HG03039 (cell line): ENCODE measurements at regions not wholly inside any gene's neighbourhood (a gene's known extent, or its start where the extent isn't known, plus 50 kb on each side); places are given as distances from the start of the nearest gene placed in this dataset.
"Not testable (repeated sequence)": the region's sequence is repeated elsewhere in the genome, so short reads cannot be mapped to it uniquely, and the experiment has no call there.

Experiments used
- ATAC-seq: cut with Tn5 transposase; IDR thresholded peaks from one replicate; pipeline ENCODE4 v1.9.1; 2021; ENCODE audit warnings: mild to moderate bottlenecking, moderate library complexity; ENCODE audit not compliant: unreplicated experiment

- no peak for ATAC-seq
Observed at GRCh38 chr13:55554741-55555140, 1586.0 kb upstream of the PRR20A start.

DNA sequence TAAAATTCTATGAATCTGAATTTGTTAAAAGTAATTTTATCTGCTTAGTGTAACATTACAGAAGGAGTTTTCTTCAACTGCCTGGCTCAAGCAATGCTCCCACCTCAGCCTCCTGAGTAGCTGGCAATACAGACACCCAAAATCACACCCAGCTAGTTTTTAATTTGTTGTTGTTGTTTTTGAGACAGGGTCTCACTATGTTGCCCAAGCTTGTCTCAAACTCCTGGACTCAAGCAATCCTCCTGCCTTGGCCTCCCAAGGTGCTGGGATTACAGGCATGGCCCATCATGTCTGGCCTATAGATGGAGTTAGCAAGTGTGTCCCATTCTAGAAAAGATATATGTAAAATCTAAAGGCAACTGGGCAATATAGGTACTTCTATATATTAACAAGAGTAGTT is 1580.4 kb upstream of the PRR20A start:
- no peak for ATAC-seq

GRCh38 chr13:55563267-55563666 is 1577.5 kb upstream of the PRR20A start:
- no peak for ATAC-seq

DNA sequence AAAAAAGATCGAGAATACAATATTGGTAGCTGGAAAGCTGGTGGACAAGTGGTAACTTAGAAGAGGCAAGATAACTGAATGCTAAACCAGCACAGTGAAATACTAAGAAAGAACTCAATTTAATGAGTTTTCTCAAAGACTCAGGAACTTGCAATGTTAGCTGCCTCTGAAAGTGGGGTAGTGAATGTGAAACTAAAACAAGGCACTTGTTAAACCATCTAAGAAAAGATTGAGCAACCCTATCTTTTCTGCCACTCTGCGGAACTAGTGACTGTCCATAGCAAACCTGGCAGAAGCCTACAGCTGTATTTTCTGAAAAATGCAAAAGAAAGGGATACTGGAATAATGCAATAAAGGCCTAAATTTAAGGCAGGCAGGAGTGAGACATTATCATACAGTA is 1574.4 kb upstream of the PRR20A start:
- no peak for ATAC-seq

GRCh38 chr13:55566779-55567178 is 1573.9 kb upstream of the PRR20A start:
- ATAC-seq, result no peak

- no peak for ATAC-seq
Observed at GRCh38 chr13:55567721-55568625, 1572.7 kb upstream of the PRR20A start.

GRCh38 chr13:55569082-55569481 is 1571.6 kb upstream of the PRR20A start:
- ATAC-seq, result no peak

GRCh38 chr13:55569514-55569913 is 1571.2 kb upstream of the PRR20A start:
- no peak for ATAC-seq

DNA sequence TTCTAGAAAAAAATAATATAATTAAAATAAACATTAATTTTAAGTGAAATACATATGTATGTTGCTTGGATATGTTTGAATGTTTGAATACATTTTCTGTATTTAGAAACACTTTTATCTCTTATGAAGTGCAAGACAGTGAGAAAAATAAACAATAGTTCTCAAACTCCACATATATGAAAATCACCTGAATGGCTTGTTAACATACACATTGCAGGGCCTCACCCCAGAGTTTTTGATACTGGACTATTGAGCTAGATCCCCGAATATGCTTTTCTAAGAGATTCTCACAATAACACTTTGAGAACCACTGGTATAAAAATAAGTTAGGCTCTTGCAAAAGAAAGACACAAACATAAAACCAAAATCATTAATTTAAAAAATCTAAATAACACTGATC is 1570.3 kb upstream of the PRR20A start:
- ATAC-seq, result no peak

DNA sequence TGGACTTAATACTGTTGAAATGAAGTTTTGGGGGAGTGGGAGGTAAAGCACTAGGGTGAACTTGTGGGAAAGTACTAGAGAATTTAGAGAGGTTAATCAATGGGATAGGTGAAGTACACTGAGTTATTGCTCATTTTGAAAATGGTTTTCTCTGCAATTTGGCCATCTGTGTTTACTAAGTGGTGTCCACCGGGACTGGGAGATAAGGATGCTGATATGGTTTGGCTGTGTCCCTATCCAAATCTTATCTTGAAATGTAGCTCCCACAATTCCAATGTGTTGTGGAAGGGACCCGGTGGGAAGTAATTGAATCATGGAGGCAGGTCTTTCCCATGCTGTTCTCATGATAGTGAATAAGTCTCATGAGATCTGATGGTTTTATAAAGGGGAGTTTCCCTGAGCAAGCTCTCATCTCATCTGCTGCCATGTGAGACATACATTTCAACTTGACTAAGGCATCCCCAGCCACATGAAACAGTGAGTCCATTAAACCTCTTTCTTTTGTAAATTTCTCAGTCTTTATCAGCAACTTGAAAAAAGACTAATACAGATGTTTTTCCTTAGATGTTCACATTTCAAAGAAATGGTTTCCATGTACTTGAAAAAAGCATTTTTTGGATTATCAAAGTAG is 1569.4 kb upstream of the PRR20A start:
- ATAC-seq, result no peak

DNA sequence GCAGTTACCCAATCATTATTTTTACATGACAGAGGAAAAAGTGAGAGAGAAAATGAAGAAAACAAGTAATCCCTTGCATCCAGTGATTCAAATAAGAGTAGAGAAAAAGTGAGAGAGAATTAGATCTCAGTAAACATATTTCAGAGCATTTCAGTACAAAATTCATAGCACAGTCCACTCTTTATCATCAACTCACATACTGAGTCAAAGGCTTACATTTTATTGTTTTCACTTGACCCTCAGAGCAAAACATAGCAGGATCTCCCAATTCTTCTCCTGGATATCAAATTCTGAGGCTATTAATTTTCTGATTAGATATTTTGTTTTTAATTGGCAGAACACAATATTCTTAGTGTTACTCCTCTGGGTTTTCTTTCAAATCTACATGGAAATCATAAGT is 1568.3 kb upstream of the PRR20A start:
- no peak for ATAC-seq

GRCh38 chr13:55572862-55573261 is 1567.9 kb upstream of the PRR20A start:
- no peak for ATAC-seq

- ATAC-seq, result no peak
Observed at GRCh38 chr13:55573565-55573964, 1567.2 kb upstream of the PRR20A start.

DNA sequence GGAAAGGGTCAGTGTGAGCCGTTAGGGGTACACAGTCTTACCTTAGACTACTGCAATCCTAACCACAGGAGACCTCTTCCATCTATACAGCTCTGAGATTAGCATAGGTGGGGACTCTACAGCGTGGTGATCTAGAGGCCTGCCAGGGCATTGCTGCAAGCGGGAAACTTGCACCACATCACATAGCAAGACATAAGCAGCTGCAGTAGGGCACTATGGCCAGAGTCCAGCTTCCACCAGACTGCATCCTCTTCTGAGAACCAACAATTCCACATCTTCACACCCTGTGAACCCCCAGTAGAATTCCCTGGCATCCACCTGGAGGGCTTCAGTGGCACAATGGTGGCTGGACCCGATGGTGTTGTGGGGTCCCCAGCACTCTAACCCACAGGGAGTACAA is 1564.3 kb upstream of the PRR20A start:
- ATAC-seq, result no peak

- ATAC-seq, result no peak
Observed at GRCh38 chr13:55577082-55577846, 1563.5 kb upstream of the PRR20A start.

- ATAC-seq, result no peak
Observed at GRCh38 chr13:55577847-55578210, 1562.9 kb upstream of the PRR20A start.

DNA sequence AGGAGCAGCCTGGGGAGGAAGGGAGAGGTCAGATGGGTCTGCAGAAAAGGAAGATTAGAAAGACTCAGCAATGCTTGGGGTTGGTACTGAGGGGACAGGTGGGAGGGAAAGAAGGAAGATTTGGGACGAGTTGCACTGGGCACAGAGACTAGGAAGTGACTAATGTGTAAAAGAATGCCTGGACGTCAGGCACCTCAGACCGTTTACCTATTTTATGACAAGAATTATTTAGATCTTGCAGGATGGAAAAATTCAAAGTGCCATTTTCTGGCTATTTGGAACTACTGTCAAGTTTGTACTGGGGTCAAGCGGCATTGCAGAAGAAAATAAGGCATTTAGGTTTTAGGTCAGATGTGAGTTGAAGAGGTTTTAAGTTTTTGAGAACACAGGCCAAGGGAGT is 1558.4 kb upstream of the PRR20A start:
- not testable (repeated sequence) for ATAC-seq

GRCh38 chr13:55583953-55584593 is 1556.6 kb upstream of the PRR20A start:
- ATAC-seq, result no peak

- no peak for ATAC-seq
Observed at GRCh38 chr13:55602784-55603183, 1537.9 kb upstream of the PRR20A start.

DNA sequence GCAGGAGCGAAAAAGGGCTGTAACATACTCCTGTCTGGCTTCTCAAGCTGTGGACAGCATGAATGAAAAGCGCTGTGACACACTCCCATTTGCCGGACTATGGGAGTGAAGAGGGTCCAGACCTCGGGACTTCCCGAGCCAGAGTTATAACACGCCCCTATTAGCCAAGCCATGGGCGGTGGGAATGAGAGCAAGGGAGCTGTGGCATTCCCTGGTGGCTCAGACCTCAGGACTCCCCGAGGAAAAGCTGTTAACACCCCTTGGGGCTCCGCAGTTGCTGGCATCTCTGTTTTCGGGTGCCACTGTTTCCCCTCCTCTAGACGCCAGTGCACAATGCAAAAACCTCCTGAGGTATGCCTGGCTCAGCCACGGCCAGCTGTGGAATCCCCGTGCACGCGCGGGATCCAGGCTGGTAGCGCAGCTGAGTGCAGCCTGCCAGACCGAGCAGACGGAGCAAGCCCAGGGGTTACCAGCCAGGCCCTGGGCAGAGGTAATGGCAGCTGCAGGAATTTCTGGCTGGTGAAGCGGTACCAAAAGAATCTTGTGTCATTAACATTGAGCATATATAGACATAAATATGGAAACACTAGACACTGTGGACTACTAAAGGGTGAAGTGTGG is 1534.6 kb upstream of the PRR20A start:
- no peak for ATAC-seq
